ENCODE measurements at regions not wholly inside any gene's neighbourhood (a gene's known extent, or its start where the extent isn't known, plus 50 kb on each side); places are given as distances from the start of the nearest gene placed in this dataset.

DNA sequence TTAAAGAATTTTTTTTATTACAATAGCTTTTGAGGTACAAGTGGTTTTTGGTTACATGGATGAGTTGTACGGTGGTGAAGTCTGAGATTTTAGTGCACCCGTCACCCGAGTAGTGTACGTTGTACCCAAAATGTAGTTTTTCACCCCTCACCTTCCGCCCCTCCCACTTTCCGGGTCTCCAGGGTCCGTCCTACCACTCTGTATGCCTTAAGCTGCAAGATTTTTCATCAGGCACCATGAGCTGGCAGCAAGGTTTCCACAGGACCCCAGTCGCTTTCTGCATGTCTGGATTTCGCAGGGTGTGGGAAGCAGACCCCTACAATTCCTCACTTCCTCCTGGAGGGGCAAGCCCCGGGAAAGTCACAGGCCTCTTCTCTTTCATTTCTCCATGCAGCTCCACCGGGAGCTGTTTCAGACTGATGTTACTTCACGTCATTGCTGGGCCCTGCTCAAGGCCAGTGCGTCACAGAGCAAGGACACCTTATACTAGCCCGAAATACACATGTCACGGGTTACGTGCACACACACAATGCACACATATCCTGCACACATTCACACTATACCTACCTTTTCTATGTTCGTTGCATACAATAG, 179.1 kb downstream of the ZFP36L2 start:
- TF ChIP-seq, protein P1, sequence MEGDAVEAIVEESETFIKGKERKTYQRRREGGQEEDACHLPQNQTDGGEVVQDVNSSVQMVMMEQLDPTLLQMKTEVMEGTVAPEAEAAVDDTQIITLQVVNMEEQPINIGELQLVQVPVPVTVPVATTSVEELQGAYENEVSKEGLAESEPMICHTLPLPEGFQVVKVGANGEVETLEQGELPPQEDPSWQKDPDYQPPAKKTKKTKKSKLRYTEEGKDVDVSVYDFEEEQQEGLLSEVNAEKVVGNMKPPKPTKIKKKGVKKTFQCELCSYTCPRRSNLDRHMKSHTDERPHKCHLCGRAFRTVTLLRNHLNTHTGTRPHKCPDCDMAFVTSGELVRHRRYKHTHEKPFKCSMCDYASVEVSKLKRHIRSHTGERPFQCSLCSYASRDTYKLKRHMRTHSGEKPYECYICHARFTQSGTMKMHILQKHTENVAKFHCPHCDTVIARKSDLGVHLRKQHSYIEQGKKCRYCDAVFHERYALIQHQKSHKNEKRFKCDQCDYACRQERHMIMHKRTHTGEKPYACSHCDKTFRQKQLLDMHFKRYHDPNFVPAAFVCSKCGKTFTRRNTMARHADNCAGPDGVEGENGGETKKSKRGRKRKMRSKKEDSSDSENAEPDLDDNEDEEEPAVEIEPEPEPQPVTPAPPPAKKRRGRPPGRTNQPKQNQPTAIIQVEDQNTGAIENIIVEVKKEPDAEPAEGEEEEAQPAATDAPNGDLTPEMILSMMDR (IDR thresholded peaks at IDR 0.05; ENCODE audit: extremely low read depth in 1 of 2, insufficient read depth in 1 of 2, low read depth in 1 of 2, low read length in 2 of 2), result no peak
- no peak for TF ChIP-seq EZH2 (IDR thresholded peaks at IDR 0.05; ENCODE audit: borderline replicate concordance, low read depth, low read length, severe bottlenecking)

Data from endothelial cell of umbilical vein (primary cell).